HG03442 (cell line): ENCODE measurements at regions not wholly inside any gene's neighbourhood (a gene's known extent, or its start where the extent isn't known, plus 50 kb on each side); places are given as distances from the start of the nearest gene placed in this dataset.

Experiments
- ATAC-seq: cut with Tn5 transposase; IDR thresholded peaks from one replicate; pipeline ENCODE4 v1.9.1; 2021; ENCODE audit warnings: mild to moderate bottlenecking, moderate library complexity; ENCODE audit not compliant: unreplicated experiment

DNA sequence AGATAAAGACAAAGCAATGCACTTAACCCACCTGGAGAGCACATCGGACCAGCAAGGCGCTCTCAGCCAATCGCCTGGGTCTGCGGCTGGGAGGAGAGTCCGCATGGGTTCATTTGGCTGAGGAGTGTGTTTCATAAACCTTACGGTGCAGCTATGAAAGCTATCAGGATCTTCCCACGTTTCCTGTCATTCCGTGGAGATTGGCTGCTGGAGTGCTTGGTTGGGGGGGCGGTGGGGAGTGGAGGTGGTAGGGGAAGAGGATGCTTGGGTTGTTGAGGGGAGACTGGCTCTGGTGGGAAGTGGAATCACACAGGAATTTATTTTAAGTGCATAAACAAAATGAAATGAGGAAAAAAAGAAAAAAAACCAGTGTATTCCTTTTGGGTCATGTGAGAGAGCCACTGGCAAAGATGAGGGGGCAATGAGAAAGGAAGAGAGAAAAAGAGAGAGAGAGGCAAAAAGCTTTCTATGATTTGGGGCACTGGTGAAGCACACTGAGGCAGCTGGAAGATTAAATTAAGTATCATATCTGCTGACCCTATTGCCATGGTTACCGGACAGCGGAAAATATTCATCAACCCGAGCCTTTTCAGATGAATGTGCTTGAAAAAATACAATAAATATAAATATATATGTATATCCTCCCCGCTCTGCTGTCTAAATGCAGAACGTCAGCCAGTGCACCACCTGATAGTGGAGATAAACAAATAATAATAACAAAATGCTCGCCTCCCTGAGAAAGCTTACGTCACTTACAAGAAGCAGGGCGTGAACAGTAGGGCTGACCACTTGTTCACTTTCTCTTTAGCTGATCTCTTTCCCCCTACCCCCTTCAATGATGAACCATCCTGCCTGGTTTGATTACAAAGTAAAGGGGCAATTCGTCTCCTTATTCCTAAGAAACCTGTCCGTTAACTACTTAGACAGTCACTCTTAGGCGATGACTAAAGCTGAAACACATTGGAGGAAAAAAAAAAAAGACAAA is 457.0 kb upstream of the ZFHX3 start:
- ATAC-seq = no peak

DNA sequence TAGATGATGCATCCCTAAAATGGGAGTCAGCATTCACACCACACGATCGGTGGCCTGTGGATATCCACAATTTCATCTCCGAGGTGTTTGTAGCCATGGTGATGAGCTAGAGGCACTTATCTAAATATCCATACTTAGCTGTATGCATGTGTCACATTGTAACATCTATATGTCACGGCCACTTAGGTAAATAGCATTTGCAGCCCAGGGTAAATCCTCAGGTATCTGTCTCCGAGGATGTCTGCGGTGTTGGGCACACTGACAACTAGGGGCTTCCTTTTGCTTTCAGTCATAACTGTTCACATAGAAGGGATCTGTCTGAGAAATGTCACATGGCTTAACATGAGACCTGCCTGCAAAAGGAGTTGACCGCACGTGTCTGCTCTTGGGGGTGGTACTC is 455.2 kb upstream of the ZFHX3 start:
- no peak for ATAC-seq

DNA sequence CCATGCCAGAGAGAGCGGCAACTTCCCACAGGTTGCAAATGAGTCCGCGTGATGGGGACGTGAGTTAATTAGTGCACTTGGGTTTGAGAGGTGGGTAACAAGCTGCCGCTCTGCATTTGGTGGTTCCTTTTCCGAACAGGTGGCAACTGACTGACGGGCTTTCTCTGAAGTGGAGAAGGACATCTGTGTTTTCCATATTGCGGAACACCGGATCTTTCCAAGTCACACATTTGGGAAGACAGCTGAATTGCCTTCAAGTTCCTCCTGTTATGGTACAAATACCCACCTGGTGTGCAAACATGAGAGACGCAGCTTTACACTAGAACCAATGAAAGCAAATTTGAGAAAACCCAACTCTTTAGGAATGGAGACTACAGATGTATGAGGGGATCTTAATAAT is 451.3 kb upstream of the ZFHX3 start:
- no peak for ATAC-seq

DNA sequence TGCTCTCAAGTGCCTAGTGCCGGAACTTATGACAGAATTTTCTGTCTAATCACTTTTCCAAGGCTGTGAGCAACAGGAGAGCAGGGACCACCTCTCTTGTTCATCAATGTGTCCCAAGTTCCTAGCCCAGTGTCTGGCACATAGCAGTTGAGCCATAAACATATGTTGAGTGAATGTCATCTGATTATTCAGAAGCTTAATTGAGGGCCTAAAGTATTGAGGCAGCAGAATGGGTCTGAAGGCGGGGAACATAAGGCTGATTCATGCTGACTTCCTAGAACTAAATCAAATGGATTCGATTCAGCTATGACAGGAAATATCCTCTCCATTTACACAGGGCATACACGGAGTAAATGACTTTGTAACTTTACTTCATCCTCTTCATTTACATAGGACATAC is 438.0 kb upstream of the ZFHX3 start:
- no peak for ATAC-seq

DNA sequence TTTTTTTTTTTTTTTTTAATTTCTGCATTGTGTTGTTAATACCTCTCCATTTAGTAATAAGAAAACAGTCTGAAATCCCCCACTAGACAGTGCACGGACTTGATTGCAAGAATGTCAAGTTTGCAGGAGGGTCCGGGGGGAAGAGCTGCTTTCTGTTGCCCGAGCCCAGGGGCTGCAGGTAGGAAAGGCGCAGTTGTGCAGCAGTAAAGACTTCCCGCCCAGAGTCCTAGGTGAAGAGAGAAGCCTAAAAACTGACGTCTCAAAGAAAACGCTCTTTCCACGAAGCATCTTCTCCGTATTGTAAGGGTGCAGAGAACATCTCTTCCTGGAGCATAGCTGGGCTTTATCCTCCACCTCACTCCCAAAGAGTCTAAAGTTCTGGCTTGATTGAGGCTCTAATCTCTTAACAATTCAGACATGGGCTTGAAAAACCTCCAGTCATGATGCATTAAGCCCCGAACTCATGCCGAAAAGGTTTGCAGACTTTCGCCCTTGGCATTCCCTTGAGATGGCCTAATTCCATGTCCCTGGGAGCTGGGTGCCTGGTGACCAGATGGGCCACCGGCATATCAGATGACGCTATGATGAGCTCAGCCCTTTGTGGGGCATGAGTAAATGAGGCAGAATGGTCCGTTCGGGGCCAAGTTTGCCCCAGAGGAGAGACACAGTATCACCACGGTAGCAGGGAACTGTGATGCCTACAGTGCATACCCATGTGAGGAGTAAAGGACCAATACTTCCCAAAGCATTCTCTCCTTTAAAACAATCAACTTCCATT is 436.2 kb upstream of the ZFHX3 start:
- no peak for ATAC-seq

DNA sequence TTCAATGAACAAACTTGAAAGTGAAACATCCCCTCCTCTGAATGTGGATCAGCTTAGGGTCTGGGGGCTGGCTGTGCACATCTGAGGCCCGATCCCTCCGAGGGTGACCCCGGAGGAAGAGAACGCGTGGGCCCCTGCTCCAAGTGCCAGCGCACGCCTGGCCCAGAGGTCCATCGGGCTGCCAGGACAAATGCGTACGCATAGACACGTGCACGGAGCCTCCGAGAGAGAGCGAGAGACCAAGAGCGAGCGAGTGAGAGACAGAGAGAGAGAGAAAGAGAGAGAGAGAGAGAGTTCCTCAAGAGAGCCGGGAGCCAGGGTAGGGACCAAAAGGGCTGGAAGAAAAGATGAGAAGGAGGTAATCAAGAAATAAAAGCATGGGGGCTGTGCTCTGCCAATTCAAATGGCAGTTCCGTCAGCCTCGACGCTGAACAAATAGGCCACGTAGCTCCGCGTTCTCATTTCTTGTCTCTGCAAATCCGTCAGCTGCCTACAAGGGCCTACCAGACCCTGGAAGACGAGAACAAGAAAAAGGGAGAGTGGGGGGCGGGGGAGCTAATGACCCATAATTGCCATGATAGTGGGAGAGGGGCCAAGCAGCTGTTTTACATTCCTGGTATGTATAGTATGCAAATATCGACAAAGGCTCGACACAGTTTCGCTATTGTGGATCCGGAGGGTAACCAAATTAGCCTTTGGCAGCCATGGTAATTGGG is 435.3 kb upstream of the ZFHX3 start:
- ATAC-seq = no peak

DNA sequence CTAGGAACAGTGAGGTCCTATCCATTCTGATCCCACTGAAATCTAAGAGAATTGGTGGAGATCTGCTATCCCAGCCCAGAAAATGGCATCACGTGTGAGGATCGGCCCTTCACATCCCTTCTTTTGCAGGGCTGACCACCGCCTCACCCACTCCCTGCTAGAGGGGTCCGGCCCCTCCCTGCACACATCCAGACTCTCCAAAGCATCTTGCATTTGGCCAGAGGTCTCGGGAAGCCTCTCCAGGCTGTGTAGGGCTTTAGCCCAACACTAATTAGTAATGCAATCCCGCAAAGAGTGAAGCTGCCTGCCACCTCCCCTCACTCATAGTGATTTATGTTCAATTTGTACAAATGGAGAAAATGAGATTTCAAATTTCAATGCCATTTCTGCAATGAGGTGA is 434.4 kb upstream of the ZFHX3 start:
- ATAC-seq = no peak

DNA sequence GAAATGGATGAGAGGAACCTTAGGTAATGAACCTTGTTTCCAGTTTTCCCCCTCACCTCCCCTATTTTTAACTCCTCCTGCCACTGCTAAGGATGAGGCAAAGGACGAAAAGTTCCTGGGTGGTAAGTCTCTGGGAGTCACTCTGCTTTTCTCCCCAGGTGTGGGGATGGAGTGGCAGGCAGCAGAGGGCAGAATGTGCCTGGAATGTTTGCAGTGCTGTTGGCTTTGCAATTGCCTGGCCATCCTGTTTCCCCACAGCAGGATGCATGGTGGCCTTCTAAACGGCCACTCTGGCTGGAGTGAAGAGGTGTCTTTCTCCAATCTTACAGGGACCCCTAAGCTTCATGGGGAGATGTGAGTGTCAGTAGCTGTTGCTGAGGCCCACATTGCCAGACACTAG is 432.5 kb upstream of the ZFHX3 start:
- ATAC-seq = no peak

DNA sequence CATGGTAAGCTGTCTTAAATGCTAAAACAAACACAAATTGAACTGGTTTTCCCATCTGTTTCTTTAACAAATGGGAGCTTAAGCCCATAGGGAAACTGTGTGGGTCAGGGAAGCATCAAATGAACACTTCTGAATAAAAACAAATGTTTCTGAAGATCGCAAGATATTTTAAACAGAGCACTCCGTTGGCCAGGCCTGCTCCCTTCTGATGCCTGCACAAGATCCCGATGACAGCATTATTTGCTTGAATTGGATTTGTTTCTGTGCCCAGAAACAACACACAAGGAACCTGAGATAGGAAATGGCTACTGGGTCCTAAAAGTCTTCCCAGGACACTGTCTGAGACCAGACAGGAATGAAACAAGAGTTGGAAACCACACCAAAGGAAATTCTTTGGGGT is 425.8 kb upstream of the ZFHX3 start:
- no peak for ATAC-seq

DNA sequence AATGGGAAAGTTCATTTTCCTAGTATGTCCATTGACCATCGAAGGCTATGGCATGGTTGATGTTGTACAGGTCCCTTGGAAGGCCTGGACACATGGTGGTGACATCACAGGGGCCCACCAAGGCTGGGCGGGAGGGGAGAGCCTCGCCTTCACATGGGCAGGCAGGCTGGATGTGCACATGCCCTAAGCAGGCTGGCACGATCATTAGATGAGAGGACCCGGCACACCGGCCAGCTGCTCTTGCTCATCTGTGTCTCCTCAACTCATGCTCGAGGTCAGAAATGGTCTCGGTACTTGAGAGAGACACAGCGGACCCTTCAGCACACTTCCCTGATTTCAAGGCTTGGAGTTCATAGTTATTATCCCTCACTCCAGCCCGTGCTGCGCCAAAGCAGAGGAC is 416.9 kb upstream of the ZFHX3 start:
- no peak for ATAC-seq

DNA sequence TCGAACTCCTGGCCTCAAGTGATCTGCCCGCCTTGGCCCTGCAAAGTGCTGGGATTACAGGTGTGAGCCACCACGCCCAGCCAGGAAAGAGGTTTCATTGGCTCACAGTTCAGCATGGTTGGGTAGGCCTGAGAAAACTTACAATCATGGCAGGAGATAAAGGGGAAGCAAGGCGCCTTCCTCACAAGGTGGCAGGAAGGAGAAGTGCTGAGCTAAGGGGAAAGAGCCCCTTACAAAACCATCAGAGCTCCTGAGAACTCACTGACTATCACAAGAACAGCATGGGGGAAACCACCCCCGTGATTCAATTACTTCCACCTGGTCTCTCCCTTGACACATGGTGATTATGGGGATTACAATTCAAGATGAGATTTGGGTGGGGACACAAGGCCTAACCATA is 411.7 kb upstream of the ZFHX3 start:
- ATAC-seq = no peak

DNA sequence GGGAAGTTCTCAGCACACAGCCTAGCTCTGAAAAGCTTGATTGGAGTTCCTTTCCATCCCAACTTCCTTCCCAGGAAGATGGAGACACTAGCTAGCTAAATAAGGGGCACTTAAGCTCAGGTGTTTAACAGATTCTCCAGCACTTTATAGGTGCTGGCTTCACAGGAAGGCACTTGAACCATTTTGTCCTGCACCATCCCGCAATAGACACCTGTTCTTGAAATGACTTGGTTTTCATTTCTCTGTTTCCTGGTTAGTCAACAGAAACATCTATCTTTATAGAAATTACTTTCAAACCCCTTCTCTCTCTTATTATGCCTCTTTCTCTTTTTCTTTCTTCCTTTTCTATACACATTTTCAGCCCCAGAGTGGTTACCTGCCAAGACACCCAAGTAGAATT is 409.9 kb upstream of the ZFHX3 start:
- no peak for ATAC-seq

DNA sequence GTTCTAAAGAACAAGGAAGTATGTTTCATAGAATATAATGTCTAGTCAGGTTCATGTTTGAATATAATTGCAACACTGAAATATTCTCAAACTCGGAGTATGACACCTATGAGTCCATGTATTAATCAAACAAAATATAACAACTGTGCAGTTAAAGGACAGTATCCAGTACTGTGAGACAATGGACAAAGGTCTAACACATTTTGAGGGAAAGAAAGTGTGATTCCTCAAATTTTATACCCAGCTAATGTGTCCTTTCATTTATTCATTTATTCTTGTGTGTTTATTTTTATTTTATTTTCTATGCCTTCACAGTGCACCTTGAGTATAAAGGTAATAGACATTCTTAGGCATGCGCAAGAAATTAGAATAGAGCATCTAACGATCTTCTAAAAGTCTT is 401.0 kb upstream of the ZFHX3 start:
- ATAC-seq = no peak

DNA sequence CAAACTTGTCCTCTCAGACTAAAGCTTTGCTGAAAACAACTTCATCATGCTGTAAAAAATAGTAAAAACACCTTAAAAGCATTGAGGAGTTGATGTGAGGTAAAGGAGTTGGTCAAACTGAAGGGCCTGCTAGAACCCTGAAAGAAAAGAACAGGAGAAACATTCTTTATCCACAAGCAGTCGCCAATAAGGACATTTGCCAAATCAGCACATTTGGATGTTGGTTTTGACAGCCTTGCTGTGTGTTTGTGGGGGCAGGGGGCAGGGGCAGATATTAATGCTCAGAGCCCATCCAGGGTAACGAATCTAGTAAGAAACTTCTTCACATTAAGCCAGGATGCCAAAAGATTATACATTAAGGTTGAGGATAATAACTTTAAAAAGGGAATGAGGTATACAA is 399.9 kb upstream of the ZFHX3 start:
- no peak for ATAC-seq

DNA sequence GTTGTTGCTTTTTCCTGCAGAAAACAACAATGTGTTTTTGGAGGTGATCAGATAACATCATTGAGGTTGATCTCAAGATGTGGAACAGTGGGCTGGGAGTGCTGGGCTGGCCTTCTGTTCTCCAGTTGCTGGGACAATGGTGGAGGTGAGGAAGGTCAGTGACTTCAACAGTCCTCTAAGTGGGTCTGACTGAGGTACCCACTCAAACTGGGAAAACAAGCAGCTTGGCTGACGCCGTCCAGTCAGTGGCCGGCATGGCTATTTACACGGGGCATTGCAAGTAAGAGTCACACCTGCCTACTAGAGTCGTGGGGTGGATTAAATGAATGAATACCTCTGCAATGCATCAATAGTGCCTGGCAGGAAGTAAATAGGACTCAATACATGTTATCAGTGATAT is 386.7 kb upstream of the ZFHX3 start:
- no peak for ATAC-seq

DNA sequence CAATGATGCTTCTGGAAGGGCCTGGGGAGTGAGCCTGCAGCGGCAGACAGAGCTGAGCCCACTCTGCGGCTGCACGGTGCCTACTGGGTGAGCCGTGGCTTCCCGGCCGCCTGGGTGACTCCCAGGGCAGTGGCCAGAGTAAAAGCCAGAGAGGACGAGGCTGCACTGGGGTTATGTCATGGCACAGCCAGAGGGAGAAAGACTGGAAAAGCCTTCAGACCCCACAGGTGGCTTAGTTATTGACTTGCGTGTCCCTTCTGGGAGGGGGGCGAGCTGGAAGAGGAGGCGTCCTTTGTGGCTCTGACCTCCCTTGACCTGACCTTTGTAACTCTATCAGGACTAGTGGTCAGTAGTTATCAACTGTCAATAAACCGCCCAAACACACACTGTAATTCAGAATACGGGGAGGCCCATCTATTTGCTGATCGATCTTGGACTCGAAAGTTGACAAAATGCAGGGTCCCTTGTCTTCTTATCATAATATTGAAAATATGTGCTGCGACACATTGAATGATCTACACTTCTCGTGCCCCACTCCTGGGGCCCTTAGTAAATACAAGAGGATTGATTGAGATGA is 385.9 kb upstream of the ZFHX3 start:
- no peak for ATAC-seq

DNA sequence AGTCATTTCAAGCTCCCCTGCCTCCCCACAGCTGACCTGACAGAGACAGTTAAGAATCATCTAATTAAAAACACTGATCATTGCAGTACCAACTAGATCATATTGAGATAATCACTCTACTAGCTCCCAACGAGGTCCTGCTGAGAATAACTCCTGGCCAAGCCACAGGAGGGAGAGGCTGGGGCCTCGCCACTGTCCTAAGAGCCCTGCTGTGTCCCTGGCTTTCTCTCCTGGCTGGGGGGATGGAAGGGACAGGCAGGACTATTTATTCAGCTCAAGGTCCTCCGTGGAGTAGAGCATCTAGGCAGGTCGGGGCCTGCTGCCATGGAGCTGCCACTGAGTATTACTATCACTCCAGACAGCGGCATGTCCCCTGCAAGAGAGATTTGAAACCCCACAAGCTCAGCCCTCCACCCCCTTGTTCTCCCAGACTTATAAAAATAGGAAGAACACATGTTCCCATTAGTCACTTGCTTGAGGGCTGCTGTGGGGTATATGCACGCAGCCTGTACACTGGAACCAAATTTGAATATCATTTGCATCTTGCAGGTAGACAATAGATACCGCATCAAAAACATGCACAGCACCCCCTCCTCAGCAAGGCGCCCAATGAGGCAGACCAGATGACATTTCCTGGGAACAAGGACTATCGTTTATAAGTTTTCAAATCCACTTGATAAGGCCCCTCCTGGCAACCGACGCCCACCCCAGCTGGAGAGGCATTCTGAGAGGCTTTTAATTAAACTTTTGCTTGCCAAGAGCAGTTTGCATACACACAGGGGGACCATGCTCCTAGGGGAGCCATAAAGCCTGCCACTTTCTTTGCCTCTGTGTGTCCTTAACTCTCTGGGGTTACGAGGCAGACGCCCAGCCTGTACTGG is 385.2 kb upstream of the ZFHX3 start:
- no peak for ATAC-seq

DNA sequence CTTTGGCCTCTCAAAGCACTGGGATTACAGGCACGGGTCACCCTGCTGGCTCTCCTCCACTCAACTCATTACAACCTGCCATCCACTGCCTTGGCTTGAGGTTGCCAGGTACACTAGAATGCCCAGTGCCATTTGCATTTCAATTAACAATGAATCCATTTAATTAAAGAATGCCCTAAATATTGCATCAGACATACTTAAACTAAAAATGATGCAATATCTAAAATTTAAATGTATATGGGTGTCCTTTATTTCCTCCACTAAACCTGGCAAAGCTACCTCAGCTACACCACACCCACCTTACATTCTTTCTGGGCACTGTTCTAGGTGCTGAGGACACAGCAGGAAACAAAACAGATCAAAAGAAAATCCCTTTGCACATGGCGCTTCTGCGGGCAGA is 382.2 kb upstream of the ZFHX3 start:
- ATAC-seq = no peak

DNA sequence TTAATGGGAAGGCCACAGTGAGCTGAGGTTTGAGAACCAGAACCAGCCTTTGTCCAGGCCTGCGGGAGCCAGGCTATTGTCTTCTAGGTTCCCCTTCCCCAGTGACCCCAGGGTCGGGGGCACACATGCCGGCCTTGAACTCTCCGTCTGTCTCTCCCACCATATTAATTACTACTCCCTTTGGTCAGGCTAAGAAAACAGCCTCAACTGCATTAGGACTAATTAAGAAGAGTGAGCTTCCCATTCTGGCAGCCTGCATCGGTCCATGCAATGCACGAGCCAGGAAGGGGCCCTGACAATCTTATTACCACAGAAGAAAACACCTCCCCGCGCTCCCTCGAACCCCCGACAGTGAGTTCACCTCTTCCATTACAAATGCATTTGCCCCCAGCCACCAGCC is 380.2 kb upstream of the ZFHX3 start:
- ATAC-seq = no peak

DNA sequence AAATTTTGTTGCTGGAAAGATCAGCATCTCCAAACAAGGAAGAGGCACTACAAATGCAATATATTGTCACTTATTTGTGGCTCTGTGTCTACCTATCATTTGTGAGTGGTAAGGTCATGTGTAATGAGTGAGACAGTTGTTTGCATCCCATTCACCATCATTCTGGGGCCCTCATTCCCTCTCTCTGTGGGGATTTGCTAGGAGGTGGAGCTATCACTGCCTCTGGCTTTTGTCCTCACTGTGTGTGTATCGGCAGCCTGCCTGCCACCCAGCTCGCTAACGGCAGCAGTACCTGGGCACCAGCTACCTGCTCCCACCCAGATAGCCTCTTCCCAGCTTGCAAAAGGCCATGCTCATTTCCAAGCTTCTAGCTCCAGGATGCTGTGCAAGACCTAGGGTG is 379.2 kb upstream of the ZFHX3 start:
- ATAC-seq = no peak
